CD4-positive, alpha-beta T cell treated with Interleukin-15 for 4 hours (primary cell): ENCODE measurements at regions not wholly inside any gene's neighbourhood (a gene's known extent, or its start where the extent isn't known, plus 50 kb on each side); places are given as distances from the start of the nearest gene placed in this dataset.
"Not testable (repeated sequence)": the region's sequence is repeated elsewhere in the genome, so short reads cannot be mapped to it uniquely, and the experiment has no call there.

Source experiments
- DNase-seq: peaks from one replicate; pipeline ENCODE4 v3.0.0-alpha.2; 2020; ENCODE audit warnings: low spot score

DNA sequence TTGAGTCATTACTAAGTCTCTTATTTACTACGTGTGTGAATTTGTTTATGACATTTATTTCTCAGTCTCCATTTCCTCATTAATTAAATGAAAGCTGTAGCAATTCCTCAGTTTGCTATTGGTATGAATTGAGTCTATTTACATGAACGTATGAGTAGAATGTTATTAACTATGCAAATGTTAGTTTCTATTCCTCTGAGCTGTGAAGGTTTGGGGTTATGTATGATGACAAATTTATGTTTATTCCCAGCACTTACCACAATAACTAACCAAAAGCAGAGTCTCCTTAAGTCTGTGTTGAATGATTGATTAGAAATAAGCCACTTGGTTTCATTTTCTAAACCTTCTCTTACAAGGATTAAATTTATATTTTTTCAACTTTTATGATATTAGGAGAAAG, 1340.9 kb downstream of the FSCB start:
- no peak for DNase-seq

DNA sequence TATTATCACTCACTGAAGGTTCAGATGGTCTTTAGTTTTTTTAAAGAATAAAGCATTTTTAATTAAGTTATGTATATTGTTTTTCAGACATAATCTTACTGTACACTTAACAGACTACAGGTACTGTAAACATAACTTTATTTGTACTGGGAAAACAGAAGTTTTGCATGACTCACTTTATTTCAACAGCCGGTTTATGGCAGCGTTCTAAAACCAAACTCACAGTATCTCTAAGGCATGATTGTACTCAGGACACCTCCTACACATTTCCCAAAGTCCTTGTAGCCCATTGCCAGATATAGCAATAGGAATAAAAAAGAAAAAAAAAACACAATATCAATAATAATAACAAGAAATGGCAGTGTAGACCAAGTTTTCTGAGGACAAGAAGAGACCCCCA, 1341.4 kb downstream of the FSCB start:
- DNase-seq: no peak

DNA sequence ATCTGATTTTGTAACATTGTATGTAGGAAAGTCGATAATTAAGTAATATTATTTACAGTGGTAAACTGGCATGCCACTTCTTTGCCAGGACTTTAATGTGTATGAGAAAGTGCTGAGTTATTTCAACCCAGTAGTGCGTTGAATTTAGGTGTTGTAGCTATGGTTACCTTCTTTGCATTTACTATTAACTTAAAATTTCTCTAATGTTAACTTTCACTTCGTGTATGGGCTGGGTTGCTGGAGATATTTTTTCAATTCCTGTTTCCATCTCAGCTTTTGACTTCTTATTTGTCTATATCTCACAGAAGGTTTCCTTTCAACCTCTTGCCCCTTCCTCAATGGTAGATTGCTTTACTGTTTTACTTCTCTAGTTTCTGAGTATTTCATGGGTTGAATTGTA, 1345.6 kb downstream of the FSCB start:
- no peak for DNase-seq

DNA sequence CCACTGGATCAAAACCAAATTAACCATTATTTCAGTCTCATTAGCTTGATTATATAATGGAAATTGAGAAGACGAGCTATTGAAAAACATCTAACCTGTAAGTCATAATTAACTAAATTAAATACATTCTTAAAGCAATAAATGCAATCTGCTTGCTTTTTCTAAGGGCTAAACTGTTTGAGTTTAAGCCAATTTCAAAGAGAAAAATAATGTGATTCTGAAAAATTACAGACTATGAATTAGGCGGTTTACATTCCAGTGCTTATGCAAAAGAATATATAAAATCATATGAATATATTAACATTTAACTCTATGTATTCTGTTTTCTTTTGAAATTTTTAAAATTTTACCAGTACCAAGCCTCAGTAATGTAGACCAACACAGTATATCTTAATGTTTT, 1349.4 kb downstream of the FSCB start:
- DNase-seq: no peak

DNA sequence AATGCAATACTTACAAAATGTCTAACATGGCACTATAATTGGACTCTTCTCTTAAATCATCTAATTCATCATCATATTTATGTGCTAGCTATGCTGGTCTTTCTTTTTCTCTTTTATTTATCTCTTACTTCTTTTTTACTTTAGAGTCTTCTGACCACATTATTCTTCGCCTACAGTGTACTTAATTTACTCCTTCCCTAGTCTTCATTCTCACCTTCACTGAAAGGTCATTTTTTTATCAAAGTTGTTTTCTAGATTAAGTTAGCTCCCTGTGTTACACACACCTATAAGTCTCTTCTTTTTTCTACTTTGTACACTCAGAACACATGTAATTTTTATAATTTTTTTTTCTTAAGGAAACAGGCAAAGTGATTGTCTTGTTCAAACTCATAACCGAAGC, 1351.2 kb downstream of the FSCB start:
- no peak for DNase-seq

DNA sequence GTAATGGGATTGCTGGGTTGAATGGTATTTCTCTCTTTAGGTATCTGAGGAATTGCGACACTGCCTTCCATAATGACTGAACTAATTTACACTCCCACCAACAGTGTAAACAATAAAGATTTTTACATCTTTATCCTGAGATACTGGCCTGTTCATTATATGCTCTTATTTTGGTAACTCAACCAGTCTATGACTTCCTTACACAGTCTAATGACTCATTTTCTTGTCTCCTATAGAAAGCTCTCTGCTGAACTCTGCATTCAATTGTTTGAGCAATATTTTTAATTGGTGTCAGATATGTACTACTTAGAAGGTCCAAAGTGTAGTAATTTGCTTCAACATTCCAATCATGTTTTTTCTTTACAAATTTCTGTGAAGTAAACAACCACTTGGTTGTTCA, 1351.8 kb downstream of the FSCB start:
- no peak for DNase-seq

DNA sequence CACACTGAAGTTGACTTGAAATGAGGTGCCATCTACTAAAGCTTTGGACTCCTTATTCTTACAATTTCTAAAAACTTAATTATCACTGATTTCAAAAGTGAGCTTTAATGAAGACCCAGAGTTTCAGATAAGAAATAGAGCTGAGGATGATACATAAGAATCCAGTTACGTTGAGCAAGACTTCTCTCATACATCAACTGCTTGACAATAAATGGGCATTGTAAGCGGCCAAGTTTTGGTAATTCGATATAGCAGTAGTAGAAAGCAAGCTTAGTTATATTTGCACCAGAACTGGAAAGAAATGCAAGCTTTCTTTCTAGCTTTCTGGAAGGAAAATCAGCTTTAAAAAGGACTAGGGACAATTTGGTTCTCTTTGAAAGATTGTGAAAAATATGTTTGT, 1359.6 kb downstream of the FSCB start:
- no peak for DNase-seq

DNA sequence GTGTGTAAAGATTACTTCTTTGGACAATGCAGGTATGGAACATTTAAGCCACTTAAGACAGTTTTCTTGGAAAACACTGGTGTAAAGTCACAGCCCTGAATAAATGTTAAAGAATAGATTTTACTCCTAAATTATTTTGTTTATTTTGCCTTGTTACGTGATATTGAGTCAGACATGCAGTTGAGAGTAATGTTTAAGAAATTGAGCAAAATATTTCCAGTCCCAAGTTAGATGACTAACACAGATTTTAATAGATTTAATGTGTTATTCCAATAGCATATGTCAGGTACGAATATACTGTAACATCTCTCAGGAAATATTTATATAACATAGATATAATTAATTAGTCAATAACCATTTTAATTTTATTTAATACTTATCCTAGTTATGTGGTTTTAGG, 1361.7 kb downstream of the FSCB start:
- no peak for DNase-seq

DNA sequence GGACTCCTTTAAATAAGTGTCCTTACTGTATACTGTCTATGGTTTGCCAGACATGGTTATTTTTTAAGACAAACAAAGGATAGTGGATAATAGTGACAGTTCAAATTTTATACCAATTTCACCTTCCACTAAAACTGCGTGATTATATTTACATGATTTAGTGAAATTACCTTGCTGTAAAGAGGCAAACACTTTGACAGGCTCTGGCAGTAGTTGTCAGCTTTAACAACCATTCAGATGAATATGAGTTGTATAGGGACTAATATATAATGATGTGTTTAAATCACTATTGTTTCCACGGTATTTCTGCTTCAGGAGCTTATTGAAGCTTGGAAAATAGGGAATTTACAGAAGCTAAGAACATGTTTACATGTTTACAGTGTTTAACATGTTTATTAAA, 1364.0 kb downstream of the FSCB start:
- DNase-seq: no peak

DNA sequence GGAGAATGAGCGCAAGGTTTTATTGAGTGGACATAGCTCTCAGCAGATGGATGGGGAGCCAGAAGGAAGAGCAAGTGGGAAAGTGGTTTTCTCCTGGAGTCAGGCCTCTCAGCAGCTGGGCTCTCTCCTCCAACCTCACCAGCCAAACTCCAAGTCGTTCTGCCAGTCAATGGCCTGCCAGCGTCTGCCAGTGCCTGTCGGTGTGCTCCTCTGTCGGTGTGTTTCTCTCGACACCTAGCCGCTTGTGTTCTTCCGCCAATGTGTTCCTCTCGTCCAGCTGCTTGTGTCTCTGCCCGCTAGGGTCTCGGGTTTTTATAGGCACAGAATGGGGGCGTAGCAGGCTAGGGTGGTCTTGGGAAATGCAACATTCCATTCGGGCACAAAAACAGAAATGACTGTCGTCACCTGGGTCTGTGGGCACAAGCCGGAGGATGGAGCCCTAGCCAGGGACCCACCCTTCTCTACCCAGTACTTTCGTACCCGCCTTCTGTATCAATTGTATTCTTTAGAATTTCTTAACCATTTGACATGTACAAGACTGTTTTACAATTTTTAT, 1365.4 kb downstream of the FSCB start:
- no peak for DNase-seq

DNA sequence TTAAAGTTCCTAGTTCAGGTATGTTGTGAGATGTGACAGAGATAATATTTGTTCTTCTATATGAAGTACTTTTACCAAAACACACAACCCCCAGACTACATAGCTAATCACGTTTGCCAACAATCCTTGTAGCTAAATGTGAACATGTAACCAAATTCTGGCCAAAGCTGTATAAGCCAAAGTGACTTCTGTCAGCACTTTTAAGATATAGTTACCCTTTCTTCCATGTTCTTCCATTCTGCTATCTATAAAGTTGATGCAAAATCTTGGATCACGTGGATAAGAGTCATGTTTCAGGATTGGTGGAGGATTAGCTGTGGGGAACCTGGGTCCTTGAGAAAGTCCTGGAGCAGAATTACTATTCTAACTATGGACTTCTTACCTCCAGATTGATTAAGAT, 1366.6 kb downstream of the FSCB start:
- no peak for DNase-seq

DNA sequence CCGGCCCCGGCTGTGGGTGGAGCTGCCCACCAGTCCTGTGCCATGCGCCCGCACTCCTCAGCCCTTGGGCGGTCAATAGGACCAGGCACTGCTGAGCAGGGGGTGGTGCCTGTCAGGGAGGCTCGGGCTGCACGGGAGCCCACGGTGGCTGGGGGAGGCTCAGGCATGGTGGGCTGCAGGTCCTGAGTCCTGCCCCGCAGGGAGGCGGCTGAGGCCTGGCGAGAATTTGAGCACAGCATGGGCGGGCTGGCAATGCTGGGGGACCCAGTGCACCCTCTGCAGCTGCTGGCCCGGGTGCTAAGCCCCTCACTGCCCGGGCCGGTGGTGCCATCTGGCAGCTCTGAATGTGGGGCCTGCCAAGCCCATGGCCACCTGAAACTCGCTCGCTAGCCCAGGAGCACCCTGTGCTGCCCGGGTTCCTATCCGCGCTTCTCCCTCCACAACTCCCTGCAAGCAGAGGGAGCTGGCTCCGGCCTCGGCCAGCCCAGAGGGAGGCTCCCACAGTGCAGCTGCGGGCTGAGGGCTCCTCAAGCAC, 1371.1 kb downstream of the FSCB start:
- DNase-seq: no peak

DNA sequence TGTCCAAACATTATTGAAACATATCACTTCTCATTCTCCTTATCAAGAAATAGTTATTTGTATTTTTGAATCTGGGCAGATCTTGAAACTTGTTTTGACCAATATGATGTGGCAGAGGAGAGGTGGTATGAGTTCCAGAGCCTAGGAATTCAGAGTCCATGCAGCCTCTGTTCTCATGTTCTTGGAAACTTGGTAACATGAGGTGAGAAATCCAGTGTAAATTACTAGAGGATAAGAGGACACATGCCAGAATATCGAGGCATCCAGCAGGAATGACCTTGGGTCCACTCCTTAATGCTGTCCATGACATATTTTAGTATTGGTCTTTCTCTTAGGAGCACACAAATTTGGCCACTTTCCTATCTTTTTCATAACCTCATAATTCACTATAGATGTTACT, 1374.6 kb downstream of the FSCB start:
- no peak for DNase-seq

DNA sequence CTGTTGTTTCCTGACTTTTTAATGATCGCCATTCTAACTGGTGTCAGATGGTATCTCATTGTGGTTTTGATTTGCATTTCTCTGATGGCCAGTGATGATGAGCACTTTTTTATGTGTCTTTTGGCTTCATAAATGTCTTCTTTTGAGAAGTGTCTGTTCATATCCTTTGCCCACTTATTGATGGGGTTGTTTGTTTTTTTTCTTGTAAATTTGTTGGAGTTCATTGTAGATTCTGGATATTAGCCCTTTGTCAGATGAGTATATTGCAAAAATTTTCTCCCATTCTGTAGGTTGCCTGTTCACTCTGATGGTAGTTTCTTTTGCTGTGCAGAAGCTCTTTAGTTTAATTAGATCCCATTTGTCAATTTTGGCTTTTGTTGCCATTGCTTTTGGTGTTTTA, 1378.7 kb downstream of the FSCB start:
- not testable (repeated sequence) for DNase-seq

DNA sequence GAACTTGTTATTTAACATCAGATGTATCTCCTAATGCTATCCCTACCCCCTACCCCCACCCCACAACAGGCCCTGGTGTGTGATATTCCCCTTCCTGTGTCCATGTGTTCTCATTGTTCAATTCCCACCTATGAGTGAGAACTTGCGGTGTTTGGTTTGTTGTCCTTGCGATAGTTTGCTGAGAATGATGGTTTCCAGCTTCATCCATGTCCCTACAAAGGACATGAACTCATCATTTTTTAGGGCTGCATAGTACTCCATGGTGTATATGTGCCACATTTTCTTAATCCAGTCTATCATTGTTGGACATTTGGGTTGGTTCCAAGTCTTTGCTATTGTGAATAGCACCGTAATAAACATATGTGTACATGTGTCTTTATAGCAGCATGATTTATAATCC, 1379.2 kb downstream of the FSCB start:
- not testable (repeated sequence) for DNase-seq

DNA sequence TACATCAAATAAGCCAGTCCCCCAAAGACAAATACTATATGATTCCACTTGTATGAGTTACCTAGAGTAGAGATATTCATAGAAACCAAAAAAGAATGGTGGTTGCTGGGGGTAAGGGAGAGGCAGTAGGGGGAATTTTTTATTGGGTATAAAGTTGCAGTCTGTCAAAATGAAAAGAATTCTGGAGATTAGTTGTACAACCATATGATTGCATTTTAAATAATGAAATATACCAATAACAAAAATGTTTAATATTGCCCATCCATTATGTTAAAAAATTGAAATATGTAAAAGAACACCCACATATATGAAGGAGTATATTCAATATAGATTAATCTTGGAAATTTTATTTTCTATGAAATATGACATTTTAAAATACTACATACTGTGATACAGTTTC, 1383.5 kb downstream of the FSCB start:
- no peak for DNase-seq

DNA sequence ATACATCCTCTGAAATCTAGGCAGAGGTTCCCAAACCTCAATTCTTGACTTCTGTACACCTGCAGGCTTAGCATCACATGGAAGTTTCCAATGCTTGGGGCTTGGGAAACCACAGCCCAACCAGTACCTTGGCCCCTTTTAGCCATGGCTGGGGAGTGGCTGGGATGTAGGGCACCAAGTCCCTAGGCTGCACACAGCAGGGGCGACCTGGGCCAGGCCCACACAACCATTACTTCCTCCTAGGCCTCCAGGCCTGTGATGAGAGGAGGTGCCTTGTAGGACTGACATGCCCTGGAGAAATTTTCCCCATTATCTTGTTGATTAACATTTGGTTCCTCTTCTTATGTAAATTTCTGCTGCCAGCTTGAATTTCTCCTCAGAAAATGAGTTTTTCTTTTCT, 1387.4 kb downstream of the FSCB start:
- DNase-seq: no peak

DNA sequence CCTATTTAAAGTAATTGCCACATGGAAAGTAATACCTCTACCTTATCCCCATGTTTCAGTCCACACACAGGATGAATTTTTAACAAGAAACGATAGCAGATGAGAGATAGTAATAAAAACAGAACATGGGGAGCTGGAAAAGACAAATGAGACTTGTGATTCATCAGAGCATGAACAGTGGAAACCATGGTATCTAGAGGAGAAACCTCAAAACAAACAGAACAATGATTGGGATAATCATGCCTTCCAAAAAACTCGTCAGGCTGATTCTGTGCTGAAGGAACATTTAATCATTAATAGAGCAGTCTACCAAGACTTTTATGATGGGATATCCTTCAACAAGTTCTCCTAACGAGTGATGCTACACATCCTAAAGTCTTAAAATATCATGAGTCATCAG, 1390.7 kb downstream of the FSCB start:
- DNase-seq: no peak

DNA sequence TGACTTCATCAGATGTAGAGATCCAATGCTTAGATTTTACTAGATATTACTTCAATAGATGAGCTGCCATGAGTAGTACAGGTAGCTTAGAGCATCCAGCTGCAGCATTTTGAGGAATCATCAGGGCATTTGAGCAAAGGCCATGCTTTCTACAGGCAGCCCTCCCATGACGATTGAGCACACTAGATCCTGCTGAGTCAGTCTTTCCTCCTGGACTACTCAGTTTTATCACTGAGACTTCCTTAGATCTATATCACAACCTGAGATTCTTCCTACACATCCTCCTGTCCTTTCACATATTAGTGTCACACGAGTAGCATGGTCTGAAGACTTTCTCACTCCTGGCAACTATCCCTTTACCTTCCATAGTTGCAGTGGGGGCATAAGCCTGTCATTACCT, 1401.8 kb downstream of the FSCB start:
- DNase-seq: no peak

DNA sequence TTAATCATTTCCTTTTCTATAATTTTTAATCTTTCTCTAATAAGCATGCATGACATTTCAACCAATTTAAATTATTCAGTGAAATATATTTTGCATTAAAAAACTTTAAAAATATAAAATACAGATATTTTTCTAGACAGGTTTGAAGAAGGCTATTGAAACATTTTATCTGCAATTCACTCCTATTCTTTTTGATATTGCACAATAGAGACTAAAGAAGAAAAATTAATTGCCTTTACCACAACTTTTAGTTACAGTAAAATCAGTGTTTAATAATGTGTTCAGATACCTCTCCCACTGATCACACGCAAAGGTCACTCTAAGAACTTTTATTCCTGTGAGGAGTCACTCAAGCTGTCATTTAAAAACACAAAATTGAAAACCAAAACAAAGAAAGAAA, 1416.7 kb downstream of the FSCB start:
- no peak for DNase-seq

DNA sequence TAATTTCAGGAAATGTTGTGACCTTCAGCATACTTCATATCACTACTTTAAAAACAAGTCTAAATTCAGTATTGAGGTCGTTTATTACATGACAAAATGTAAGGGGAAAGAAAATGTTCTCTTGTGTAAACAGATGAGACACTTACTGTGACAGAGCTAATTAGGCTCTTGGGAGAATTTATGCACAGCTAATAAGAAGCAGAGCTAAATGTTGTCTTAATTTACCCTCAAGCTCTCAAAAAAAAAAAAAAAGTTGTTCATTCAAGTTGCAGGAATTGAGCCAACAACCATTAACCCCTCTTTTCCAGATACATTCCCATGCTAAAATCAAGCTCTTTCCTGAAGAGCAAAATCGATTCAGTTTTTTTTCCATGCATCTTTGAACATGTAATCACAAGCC, 1419.4 kb downstream of the FSCB start:
- no peak for DNase-seq

DNA sequence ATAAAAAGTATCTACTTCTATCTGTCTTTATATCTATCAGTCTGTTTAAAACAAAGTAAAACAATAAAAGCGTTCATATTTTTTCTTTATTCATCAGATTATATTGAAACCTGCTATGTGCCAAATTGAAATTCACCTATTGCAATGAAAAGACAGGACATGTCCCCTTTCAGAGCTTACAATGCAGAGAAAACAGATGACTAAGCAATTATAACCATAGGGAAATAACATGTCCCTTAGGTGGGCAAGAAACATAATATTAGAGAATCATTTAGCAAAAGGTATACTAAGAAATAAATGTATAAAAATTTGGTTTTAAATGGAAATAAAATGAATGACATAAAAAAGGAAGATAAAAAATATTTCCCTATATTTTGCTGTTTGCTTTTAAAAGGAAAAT, 1421.3 kb downstream of the FSCB start:
- no peak for DNase-seq

DNA sequence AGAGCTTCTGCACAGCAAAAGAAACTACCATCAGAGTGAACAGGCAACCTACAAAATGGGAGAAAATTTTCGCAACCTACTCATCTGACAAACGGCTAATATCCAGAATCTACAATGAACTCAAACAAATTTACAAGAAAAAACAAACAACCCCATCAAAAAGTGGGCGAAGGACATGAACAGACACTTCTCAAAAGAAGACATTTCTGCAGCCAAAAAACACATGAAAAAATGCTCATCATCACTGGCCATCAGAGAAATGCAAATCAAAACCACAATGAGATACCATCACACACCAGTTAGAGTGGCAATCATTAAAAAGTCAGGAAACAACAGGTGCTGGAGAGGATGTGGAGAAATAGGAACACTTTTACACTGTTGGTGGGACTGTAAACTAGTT, 1439.7 kb downstream of the FSCB start:
- not testable (repeated sequence) for DNase-seq

DNA sequence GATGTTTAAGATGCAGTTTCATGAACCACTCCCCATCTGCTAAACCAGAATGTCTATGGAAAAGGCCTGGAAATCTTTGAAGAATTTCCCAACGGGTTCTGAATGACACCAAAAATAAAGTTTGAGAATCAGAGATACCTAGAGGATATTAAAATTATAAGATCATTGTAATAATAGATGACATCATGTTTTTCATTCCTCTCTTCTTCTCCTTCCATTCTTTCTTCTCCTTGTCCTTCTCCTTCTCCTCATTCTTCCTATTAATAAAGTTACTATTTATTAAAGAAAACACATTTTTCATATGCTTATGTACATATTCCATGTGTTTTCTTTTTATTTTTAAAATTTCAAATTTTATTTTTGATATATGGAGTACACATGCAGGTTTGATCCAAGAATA, 1449.4 kb downstream of the LRFN5 start:
- DNase-seq: no peak

DNA sequence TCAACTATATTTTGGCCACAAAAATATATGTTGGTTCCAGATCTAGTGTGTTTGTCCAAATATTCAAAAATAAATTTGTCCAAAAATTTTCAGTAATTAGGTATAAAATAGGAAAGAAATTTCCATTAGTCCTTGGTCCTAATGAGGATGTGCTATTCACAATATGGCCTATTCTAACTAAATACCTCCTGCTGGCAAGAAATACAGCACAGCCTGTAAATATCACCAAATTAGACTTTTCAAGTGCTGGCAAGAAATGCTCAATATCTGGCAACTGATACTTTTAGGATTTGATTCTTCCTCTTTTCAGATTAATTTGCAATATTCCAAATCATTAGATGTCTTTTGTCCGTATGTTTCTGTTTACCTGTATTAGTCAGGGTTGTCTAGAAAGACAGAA, 1446.2 kb downstream of the LRFN5 start:
- no peak for DNase-seq
